DND-41 (cell line): ENCODE measurements at regions not wholly inside any gene's neighbourhood (a gene's known extent, or its start where the extent isn't known, plus 50 kb on each side); places are given as distances from the start of the nearest gene placed in this dataset.

Experiments used
- ATAC-seq: fragments of 200-7000 bp; cut with Tn5 transposase; 3 replicates; pipeline ENCODE4 v1.9.1; 2021; ENCODE audit warnings: low read depth; ENCODE audit not compliant: insufficient read depth
- DNase-seq: peaks from one replicate; pipeline ENCODE4 v3.0.0-alpha.2; 2020
- H2AFZ ChIP-seq: 2 replicates; pipeline ENCODE4 v1.6.0; 2012; ENCODE audit warnings: low read depth, low read length
- H3K27ac ChIP-seq: 2 replicates; pipeline ENCODE4 v1.5.1; 2012; ENCODE audit warnings: low read length, inconsistent platforms
- H3K27me3 ChIP-seq: fragments of 200-600 bp; sonication (generic); 2 replicates; pipeline ENCODE4 v1.6.0; 2012; ENCODE audit warnings: low read length, mild to moderate bottlenecking, inconsistent platforms; ENCODE audit not compliant: insufficient read depth, poor library complexity
- H3K36me3 ChIP-seq: 2 replicates; pipeline ENCODE4 v1.5.1; 2012; ENCODE audit warnings: low read length, inconsistent platforms; ENCODE audit not compliant: insufficient read depth
- H3K4me1 ChIP-seq: 2 replicates; pipeline ENCODE4 v1.5.1; 2012; ENCODE audit warnings: mild to moderate bottlenecking, low read length; ENCODE audit not compliant: insufficient read depth
- H3K4me2 ChIP-seq: 2 replicates; pipeline ENCODE4 v1.6.0; 2012; ENCODE audit warnings: mild to moderate bottlenecking, moderate library complexity, low read length, inconsistent platforms; ENCODE audit not compliant: insufficient read depth
- H3K4me3 ChIP-seq, 2 experiments: fragments of 200-600 bp in 1 of 2; shearing (Covaris generic) in 1 of 2; 2 replicates each; pipeline ENCODE4 v1.5.1; 2012 to 2016; ENCODE audit warnings: inconsistent platforms in 2 of 2, low read length in 2 of 2, mild to moderate bottlenecking in 2 of 2, low read depth in 1 of 2, moderate library complexity in 1 of 2
- H3K79me2 ChIP-seq: 2 replicates; pipeline ENCODE4 v1.6.0; 2012; ENCODE audit warnings: low read length, inconsistent platforms; ENCODE audit not compliant: insufficient read depth
- H3K9ac ChIP-seq: 2 replicates; pipeline ENCODE4 v1.6.0; 2012; ENCODE audit warnings: low read depth, mild to moderate bottlenecking, inconsistent platforms, low read length, moderate library complexity
- H3K9me3 ChIP-seq: 2 replicates; pipeline ENCODE4 v1.5.1; 2012; ENCODE audit warnings: low read length, moderate library complexity, mild to moderate bottlenecking, inconsistent platforms; ENCODE audit not compliant: insufficient read depth, severe bottlenecking
- H4K20me1 ChIP-seq: 2 replicates; pipeline ENCODE4 v1.6.0; 2012; ENCODE audit warnings: low read length; ENCODE audit not compliant: insufficient read depth
- CTCF ChIP-seq: IDR thresholded peaks from 2 replicates; pipeline ENCODE4 v1.5.1; 2012; ENCODE audit warnings: borderline replicate concordance, low read length, moderate library complexity, mild to moderate bottlenecking; ENCODE audit not compliant: poor library complexity, severe bottlenecking; ENCODE audit errors: extremely low read depth
- EZH2 ChIP-seq: IDR thresholded peaks from 3 replicates; pipeline ENCODE4 v1.6.1; 2012; ENCODE audit warnings: borderline replicate concordance, low read depth, mild to moderate bottlenecking, moderate library complexity, low read length, inconsistent platforms; ENCODE audit not compliant: severe bottlenecking

GRCh38 chr5:20294696-20295095 is 306.7 kb upstream of the CDH18 start:
- Histone ChIP-seq H3K9ac (no peak overlapping the region), H3K79me2 (no peaks in the 10 kb centered on the region), H2AFZ (no peak overlapping the region), H3K4me3 (no peak overlapping the region), H4K20me1 (no peaks in the 10 kb centered on the region), H3K4me2 (no peak overlapping the region), H3K9me3 (no peaks in the 10 kb centered on the region), H3K4me1 (no peaks in the 10 kb centered on the region), H3K27me3 (no peaks in the 10 kb centered on the region), H3K27ac (no peak overlapping the region), H3K36me3 (no peaks in the 10 kb centered on the region)
- TF ChIP-seq CTCF: no peak
- no peak for TF ChIP-seq EZH2
- no peak for ATAC-seq
- DNase-seq: no peak

- no peak overlapping the region for H3K4me2 ChIP-seq
- no peak for TF ChIP-seq CTCF
- TF ChIP-seq EZH2: no peak
- H2AFZ ChIP-seq: no peak overlapping the region
- no peaks in the 10 kb centered on the region for H3K27me3 ChIP-seq
- no peak for DNase-seq
- H3K79me2 ChIP-seq: no peaks in the 10 kb centered on the region
- no peak overlapping the region for H3K4me3 ChIP-seq
- no peak for ATAC-seq
- no peak overlapping the region for H3K27ac ChIP-seq
- H3K9me3 ChIP-seq: no peaks in the 10 kb centered on the region
- H3K36me3 ChIP-seq: no peaks in the 10 kb centered on the region
- no peak overlapping the region for H3K9ac ChIP-seq
- no peaks in the 10 kb centered on the region for H4K20me1 ChIP-seq
- no peaks in the 10 kb centered on the region for H3K4me1 ChIP-seq
Measured at GRCh38 chr5:20291766-20292165, 303.8 kb upstream of the CDH18 start.

- H3K9me3 ChIP-seq: no peaks in the 10 kb centered on the region
- H3K79me2 ChIP-seq: no peaks in the 10 kb centered on the region
- H3K4me2 ChIP-seq: no peak overlapping the region
- no peak overlapping the region for H3K4me3 ChIP-seq
- no peak overlapping the region for H3K27ac ChIP-seq
- no peak overlapping the region for H2AFZ ChIP-seq
- no peak for DNase-seq
- no peak for TF ChIP-seq EZH2
- no peak for TF ChIP-seq CTCF
- no peak overlapping the region for H3K9ac ChIP-seq
- ATAC-seq: no peak
- no peaks in the 10 kb centered on the region for H4K20me1 ChIP-seq
- H3K4me1 ChIP-seq: no peaks in the 10 kb centered on the region
- H3K36me3 ChIP-seq: no peaks in the 10 kb centered on the region
- H3K27me3 ChIP-seq: no peaks in the 10 kb centered on the region
Measured at GRCh38 chr5:20287640-20288039, 299.6 kb upstream of the CDH18 start.

- H3K27me3 ChIP-seq: no peaks in the 10 kb centered on the region
- H3K27ac ChIP-seq: no peak overlapping the region
- TF ChIP-seq EZH2 (no peak), CTCF (no peak)
- no peak overlapping the region for H3K4me3 ChIP-seq
- H2AFZ ChIP-seq: no peak overlapping the region
- DNase-seq: no peak
- no peaks in the 10 kb centered on the region for H4K20me1 ChIP-seq
- H3K79me2 ChIP-seq: no peaks in the 10 kb centered on the region
- no peak overlapping the region for H3K9ac ChIP-seq
- H3K36me3 ChIP-seq: no peaks in the 10 kb centered on the region
- H3K9me3 ChIP-seq: no peaks in the 10 kb centered on the region
- no peak for ATAC-seq
- no peaks in the 10 kb centered on the region for H3K4me1 ChIP-seq
- no peak overlapping the region for H3K4me2 ChIP-seq
Measured at GRCh38 chr5:20286512-20286911, 298.5 kb upstream of the CDH18 start.
